ENCODE measurements at regions not wholly inside any gene's neighbourhood (a gene's known extent, or its start where the extent isn't known, plus 50 kb on each side); places are given as distances from the start of the nearest gene placed in this dataset.
A peak's percentile ranks its signal among the peaks of the same experiment; 100 is the strongest.

- TF ChIP-seq POLR2A (IDR thresholded peaks at IDR 0.05) (no peak), CTCF (IDR thresholded peaks at IDR 0.05) (no peak), POLR2AphosphoS5 (IDR thresholded peaks at IDR 0.05; ENCODE audit: insufficient read depth in 1 of 2, low read depth in 1 of 2) (no peak)
- intact Hi-C loops (cut with DNase I), result no loop called here
- H3K4me3 ChIP-seq, result no peak overlapping the region
- H3K9me3 ChIP-seq, result no peaks in the 10 kb centered on the region
- no peaks in the 10 kb centered on the region for H3K4me1 ChIP-seq
- no peaks in the 10 kb centered on the region for H3K27me3 ChIP-seq
- no peak overlapping the region for H3K27ac ChIP-seq
- DNase-seq (ENCODE audit: extremely low spot score in 2 of 2), result no peak
- H3K36me3 ChIP-seq, result no peaks in the 10 kb centered on the region
Measured at GRCh38 chr17:82998637-82999036, 80.8 kb upstream of the METRNL start.

GRCh38 chr17:83000738-83001137 is 78.7 kb upstream of the METRNL start:
- no peak overlapping the region for H3K27ac ChIP-seq
- H3K4me3 ChIP-seq, result no peak overlapping the region
- no peaks in the 10 kb centered on the region for H3K9me3 ChIP-seq
- DNase-seq (ENCODE audit: extremely low spot score in 2 of 2), result peak in 1 of 2 donors; percentile 58
- H3K4me1 ChIP-seq, result no peaks in the 10 kb centered on the region
- TF ChIP-seq POLR2A (IDR thresholded peaks at IDR 0.05), result no peak
- no peak for TF ChIP-seq POLR2AphosphoS5 (IDR thresholded peaks at IDR 0.05; ENCODE audit: insufficient read depth in 1 of 2, low read depth in 1 of 2)
- TF ChIP-seq CTCF (IDR thresholded peaks at IDR 0.05), result no peak
- intact Hi-C loops (cut with DNase I), result no loop called here
- H3K27me3 ChIP-seq, result no peaks in the 10 kb centered on the region
- H3K36me3 ChIP-seq, result no peaks in the 10 kb centered on the region

- Histone ChIP-seq H3K4me3 (no peak overlapping the region), H3K27me3 (no peaks in the 10 kb centered on the region), H3K9me3 (no peaks in the 10 kb centered on the region), H3K4me1 (no peaks in the 10 kb centered on the region), H3K27ac (no peak overlapping the region), H3K36me3 (no peaks in the 10 kb centered on the region)
- TF ChIP-seq CTCF (IDR thresholded peaks at IDR 0.05) (no peak), POLR2A (IDR thresholded peaks at IDR 0.05) (no peak), POLR2AphosphoS5 (IDR thresholded peaks at IDR 0.05; ENCODE audit: insufficient read depth in 1 of 2, low read depth in 1 of 2) (no peak)
- DNase-seq (ENCODE audit: extremely low spot score in 2 of 2), result peak in 1 of 2 donors; percentile 77
- intact Hi-C loops (cut with DNase I), result no loop called here
Measured at GRCh38 chr17:83002118-83002805, 77.1 kb upstream of the METRNL start.

- no peaks in the 10 kb centered on the region for H3K36me3 ChIP-seq
- H3K27ac ChIP-seq, result no peak overlapping the region
- no peak for TF ChIP-seq POLR2AphosphoS5 (IDR thresholded peaks at IDR 0.05; ENCODE audit: insufficient read depth in 1 of 2, low read depth in 1 of 2)
- TF ChIP-seq POLR2A (IDR thresholded peaks at IDR 0.05), result no peak
- no peak for TF ChIP-seq CTCF (IDR thresholded peaks at IDR 0.05)
- no peaks in the 10 kb centered on the region for H3K9me3 ChIP-seq
- H3K4me1 ChIP-seq, result no peaks in the 10 kb centered on the region
- no peak overlapping the region for H3K4me3 ChIP-seq
- H3K27me3 ChIP-seq, result no peaks in the 10 kb centered on the region
- intact Hi-C loops (cut with DNase I), result no loop called here
- peak; percentile 34 to 95 for DNase-seq (ENCODE audit: extremely low spot score in 2 of 2)
Measured at GRCh38 chr17:83004791-83005380, 74.5 kb upstream of the METRNL start.

- H3K36me3 ChIP-seq, result no peaks in the 10 kb centered on the region
- peak in 1 of 2 donors; percentile 77 for DNase-seq (ENCODE audit: extremely low spot score in 2 of 2)
Measured at GRCh38 chr17:83005639-83006038, 73.8 kb upstream of the METRNL start.

More at GRCh38 chr17:83005639-83006038, 73.8 kb upstream of the METRNL start:
- no peaks in the 10 kb centered on the region for H3K27me3 ChIP-seq
- no peak overlapping the region for H3K4me3 ChIP-seq
- no peaks in the 10 kb centered on the region for H3K4me1 ChIP-seq
- no peak overlapping the region for H3K27ac ChIP-seq
- TF ChIP-seq POLR2AphosphoS5 (IDR thresholded peaks at IDR 0.05; ENCODE audit: insufficient read depth in 1 of 2, low read depth in 1 of 2), result no peak
- TF ChIP-seq CTCF (IDR thresholded peaks at IDR 0.05), result no peak
- TF ChIP-seq POLR2A (IDR thresholded peaks at IDR 0.05), result no peak
- intact Hi-C loops (cut with DNase I), result no loop called here
- H3K9me3 ChIP-seq, result no peaks in the 10 kb centered on the region
